ENCODE measurements at regions not wholly inside any gene's neighbourhood (a gene's known extent, or its start where the extent isn't known, plus 50 kb on each side); places are given as distances from the start of the nearest gene placed in this dataset.

- TF ChIP-seq, protein P1, sequence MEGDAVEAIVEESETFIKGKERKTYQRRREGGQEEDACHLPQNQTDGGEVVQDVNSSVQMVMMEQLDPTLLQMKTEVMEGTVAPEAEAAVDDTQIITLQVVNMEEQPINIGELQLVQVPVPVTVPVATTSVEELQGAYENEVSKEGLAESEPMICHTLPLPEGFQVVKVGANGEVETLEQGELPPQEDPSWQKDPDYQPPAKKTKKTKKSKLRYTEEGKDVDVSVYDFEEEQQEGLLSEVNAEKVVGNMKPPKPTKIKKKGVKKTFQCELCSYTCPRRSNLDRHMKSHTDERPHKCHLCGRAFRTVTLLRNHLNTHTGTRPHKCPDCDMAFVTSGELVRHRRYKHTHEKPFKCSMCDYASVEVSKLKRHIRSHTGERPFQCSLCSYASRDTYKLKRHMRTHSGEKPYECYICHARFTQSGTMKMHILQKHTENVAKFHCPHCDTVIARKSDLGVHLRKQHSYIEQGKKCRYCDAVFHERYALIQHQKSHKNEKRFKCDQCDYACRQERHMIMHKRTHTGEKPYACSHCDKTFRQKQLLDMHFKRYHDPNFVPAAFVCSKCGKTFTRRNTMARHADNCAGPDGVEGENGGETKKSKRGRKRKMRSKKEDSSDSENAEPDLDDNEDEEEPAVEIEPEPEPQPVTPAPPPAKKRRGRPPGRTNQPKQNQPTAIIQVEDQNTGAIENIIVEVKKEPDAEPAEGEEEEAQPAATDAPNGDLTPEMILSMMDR (IDR thresholded peaks at IDR 0.05), result no peak
- TF ChIP-seq NPAS2 (CRISPR knock-in tag; IDR thresholded peaks at IDR 0.05; ENCODE audit: borderline replicate concordance) (no peak), EP300 (IDR thresholded peaks at IDR 0.05) (no peak), RAD21 (conservative IDR thresholded peaks at IDR 0.05 in 1 of 2, IDR thresholded peaks at IDR 0.05 in 1 of 2) (no peak), BHLHE40 (IDR thresholded peaks at IDR 0.05; ENCODE audit: low read depth, low read length) (no peak)
Measured at GRCh38 chr5:9698841-9699240, 68.7 kb upstream of the TAS2R1 start.
